CD4-positive, alpha-beta T cell treated with Interleukin-21 for 1 hour (primary cell): ENCODE measurements at regions not wholly inside any gene's neighbourhood (a gene's known extent, or its start where the extent isn't known, plus 50 kb on each side); places are given as distances from the start of the nearest gene placed in this dataset.
A peak's percentile ranks its signal among the peaks of the same experiment; 100 is the strongest.

Experiments used
- DNase-seq: peaks from one replicate; pipeline ENCODE4 v3.0.0-alpha.2; 2020

DNA sequence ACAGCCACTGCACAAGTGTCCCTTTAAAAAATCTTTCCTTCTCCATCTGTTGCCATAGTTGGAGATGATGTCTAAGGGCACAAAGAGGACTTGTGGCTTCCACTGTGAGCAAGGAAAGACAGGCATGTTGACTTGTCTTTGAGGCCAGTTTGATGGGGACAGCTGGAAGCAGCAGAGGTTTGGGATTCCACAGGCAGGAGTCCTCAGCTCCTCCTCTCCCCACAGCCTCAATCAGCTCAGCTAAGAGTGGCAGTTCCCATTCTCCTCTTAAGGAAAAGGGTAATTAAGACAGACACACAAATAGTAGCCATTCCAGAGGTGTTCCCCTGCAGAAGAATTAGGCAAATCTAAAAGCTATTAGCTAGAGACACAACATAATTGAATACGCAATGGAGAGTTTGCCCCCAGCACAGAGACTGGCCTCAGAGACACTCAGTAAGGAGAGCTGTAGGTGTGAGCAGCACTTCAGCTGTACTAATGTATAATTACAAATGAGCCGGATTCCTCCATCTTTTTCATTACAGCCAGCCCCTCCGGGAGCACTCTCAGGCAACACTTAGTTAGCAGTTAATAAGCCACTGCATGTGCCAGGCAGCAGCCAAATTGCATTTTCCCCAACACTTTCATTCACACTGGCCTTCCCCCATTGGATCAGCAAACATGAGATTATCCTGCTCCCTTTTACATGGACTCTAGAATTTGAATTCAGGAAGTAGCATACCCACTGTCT, 434.0 kb downstream of the FOXO1 start:
- DNase-seq, result no peak

DNA sequence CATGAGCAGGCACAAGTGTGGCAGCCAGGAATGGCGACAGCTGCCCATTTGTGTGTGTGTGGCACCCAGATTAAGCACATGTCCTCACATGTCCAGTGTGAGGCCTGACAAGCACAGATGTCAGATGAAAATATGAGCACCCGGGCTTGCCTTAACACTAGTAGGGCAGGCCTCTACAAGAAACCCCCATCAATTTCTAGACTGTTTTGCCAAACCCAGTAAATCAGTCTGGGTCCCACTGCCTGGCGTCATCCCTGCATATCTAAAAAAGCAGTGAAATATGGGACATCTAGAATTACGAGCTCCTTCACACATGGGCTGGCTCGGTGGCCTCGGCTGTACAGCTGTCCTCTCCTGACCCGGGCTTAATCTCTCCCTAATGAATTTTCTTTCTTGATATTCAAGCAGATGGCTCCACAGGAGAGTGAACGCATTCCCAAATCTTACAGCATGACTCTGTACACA, 432.7 kb downstream of the FOXO1 start:
- DNase-seq, result no peak

DNA sequence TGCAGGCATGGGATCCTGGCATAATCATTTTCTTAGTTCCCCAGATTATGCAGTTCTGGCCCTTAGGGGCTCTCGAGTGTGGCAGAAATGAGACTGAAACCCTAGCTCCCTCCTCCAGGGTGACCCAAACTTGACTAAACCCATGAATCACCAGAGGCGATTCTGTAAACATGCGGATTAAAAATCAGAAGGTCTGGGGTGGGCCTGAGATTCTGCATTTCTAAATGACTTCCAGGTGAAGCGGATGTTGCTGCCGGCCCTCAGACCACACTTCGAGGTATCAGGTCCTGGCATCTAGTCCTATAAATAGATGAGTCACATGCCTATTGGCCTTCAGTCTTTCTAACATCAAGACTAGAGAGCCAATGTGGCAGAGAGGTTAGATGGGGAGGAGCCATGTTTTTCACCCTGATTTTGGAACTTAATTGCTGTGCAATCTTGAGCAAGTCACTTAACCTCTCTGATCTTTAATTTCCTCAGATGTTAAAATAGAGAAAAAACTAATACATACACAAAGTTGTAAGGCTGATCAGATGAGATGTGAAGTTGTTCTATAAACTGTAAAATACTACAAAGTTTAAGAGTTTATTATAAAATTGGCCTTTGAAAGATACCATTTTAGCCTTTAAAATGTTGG, 431.2 kb downstream of the FOXO1 start:
- DNase-seq, result no peak

DNA sequence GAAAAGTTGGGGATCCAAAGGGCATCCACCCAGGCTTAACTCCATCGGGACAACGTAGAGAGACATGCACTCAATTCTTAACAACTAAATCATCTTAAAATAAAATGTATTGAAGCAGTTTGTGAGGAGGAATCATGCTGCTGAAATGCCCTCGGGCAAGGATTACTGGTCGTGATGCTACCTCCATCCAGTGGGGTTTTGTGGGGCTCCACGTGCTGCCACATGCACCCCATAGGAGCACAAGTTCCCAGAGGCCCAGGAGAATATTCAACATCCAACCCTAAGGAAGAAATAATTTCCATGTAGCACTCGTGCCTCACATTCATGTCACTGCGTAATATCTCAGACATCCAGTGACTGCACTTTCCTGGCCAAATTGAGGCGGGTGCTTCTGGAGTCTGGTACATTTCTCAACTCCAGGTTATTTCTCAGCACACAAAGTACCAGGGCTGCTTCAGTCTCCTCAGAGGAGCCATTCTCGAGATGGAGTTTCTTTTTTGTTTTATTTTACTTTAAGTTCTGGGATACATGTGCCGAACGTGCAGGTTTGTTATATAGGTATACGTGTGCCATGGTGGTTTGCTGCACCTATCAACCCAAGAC, 429.8 kb downstream of the FOXO1 start:
- no peak for DNase-seq

DNA sequence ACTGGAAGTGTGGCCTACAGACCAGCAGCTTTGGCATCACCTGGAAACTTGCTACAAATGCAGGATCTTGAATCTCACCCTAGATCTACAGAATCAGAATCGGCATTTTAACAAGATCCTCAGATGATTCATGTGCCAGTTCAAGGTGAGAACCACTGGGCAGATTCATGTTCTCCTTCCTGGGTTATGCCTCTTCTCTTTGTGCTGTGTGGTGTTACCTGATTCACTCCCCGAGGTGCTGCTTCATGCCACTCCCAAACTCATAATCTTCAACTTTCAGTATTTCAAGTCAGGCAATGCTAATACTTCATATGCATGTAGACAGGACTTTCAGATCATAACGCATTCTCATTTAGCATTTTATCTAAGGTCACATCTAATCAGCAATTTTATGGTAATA, 427.7 kb downstream of the FOXO1 start:
- no peak for DNase-seq

DNA sequence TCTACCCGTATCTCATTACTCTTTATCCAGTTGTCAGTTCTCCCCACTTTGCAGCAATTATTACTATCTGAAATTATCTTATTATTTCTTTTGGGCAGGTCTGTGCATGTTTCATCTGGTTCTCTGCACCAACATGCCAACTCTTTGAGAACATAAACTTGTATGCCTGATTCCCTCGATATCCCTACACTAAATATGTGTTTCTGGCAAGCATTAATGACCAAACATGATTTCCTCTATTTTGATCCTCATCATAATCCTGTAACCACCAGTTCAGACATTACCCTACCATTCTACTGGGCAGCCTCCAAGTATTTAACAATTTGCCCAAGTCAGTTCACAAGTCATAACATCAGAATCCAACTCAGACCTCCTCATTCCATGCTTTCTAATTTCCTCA, 426.1 kb downstream of the FOXO1 start:
- DNase-seq, result no peak

DNA sequence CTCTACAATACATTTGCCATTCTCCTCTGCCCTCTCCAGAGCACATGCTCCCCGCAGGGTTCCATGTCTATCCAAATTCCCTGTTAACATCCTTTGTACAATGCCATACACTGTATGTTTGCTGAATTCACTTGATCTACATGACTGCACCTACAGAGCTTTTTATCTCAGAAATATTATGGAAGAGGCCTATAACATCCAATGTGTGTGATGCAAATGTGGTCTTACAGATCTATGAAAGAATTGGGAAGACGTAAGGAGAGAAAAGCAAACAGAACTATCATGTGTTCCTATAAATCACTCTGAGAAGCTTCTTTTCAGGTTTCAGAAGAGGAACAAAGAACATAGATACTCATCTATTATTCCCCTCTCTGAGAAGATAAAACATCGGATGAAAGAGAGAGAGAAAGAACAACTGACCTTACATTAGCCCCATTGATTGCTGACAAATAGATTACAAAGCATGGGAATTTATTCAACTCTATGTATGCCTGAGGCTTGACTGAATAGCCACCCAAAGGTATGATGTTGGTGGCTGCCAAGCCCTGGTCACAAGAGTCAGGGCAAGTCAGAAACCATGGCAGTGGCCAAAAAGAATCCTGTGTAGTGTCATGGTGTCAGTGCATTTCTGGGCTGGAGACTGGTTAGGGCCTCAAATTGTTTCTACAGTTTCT, 425.2 kb downstream of the FOXO1 start:
- no peak for DNase-seq

DNA sequence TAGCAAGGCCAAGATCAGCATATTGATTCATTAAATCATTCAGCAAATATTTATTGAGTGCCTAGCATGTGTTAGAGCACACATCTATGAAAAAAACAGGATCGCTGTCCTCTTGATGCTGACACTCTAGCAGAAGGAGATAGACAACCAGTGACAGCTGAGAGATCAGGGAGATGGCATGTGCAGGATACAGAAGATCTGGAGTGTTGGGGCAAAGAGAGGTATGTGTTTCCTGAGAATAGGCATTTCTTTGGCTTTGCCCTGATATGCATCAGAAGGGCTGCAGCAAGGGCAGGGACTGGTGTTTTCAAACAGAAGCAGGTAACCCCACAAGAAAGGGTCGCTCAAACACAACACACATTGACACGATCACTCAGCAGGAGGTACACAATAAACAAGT, 423.4 kb downstream of the FOXO1 start:
- DNase-seq, result no peak

DNA sequence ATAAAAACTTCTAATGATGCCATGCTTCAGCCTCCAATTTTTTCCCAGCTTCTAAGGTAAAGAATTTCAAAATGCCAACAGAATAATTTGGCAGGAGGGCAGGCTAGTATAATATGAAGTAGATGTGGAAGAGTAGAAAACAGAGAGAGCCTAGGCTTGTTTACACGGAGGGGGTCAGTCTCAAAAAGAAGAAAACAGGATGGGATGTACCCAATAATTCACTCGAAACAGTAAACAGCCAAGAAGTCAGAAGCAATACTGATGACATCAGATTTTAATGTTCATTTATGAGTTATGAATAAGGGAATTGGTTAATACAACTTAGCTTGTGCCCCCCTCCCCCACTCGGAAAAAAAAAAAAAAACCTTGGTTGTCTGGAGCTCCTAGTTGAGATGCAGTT, 422.5 kb downstream of the FOXO1 start:
- DNase-seq, result no peak

DNA sequence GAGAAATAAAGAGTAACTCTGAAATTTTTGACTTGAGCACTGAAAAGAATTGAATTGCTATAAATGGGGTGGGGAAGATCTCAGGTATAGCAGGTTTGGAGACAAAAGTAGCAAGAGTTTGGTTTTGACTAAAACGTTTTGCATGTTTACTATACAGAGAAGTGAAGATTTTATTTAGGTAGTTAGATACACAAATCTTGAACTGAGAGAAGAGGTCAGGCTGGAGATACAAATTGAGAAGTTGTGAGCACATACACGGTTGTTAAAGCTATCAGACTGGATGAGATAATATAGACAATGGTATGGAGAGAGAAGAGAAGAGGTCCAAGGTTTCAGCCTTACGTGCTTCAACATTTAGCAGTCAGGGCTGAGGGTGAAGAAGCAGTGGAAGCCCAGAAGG, 420.9 kb downstream of the FOXO1 start:
- DNase-seq, result no peak

DNA sequence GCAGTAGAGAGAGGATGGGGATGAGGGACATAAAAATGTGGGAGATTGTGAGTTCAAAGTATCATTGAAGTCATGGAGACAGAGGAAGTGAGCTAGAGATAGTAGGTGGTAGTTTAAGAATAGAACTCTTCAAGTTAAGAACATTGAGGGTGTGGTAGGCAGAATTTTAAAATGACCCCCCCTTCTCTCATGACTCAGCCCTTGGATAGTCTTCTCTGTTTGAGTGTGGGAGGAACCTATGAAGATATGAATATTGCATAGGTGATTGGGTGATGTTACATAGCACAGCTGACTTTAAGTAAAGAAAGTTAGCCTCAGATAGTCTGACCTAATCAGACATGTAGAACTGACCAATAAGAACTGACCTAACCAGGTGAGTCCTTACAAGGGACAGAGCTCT, 418.6 kb downstream of the FOXO1 start:
- no peak for DNase-seq

DNA sequence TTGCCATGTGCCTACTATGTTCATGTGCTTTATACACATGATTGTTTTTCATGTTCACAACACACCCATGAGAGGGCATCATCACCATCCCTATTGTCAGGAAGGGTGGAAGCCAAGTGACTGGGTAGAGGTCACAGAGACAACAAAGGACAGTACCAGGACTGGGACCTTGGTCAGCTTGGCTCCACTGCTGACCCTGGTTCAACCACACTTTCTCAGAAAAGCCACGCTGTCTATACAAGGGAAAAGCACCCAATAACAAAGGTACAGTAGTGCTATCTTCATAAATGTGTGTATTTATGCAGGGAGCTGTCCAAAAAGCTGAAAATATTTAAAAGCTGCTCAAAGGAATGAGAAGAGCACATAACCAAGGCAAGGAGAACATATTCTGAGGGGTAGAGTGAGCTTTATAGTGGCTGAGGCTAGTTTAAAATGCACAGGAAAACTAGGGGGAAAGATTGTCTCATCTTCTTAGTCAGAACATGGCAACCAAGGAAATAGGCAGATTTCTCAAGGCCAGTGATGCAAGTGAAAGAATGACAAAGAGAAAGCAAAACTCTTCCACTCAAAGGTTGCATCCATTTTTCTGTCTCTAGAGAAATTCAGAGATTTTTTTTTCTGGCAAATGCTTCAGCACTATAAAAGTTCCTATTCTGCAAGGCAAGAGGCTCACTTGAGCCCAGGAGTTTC, 415.0 kb downstream of the FOXO1 start:
- peak; percentile 6 for DNase-seq

DNA sequence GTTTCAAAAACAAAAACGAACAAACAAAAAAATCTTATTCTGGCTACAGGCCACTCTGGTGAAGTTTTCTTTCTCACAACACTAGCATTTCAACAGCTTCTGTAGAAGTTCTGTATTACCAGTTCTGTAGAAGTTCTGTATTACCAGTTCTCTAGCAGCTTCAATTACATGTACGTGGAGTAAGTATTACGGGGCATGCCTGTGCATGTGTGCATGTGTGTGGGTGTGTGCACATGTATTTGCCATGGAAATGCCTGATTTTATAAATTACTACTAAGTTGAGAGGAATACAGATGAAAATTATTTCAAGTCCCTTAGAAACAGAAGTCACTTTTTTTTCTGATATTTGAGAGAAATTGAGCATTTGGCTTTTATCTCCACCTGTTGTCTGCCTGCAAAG, 414.2 kb downstream of the FOXO1 start:
- DNase-seq, result no peak

DNA sequence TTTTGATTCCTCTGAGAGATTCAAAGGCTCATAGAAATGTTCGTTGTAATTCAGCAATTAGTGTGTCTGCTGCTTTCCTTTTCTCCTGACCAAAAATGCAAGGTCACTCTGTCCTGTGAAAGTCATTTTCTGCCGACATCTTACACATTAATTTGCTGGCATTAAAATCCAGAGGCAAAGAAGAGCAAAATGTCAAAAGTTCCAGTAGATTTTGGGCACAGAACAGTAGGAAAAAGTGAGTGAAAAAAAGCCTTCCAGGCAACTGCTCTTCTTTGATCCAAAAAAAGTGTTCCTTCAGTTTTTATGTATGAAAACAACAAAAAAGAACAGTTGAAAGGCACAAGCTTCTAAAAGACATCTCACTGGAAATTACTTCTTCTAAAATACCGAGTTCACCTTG, 413.8 kb downstream of the FOXO1 start:
- DNase-seq, result no peak

DNA sequence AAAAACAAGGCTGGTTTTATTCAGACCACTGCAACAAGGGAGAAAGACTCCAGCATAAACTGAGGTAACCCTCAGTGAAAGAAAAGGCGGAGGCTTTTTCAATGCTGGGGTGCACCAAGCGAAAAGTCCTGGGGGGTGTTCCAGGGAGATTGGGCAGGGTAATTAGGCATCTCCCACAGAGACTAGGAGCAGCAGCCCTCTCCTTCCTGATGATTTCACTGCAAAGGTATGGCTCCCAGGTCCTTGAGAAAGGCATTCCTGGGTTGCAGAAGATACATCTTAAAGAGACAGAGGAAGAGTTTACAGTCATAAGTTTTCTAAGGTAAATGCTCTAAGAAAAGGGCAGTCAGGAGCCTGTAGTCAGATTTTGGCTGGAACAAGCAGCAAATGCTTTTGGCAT, 412.0 kb downstream of the FOXO1 start:
- no peak for DNase-seq

DNA sequence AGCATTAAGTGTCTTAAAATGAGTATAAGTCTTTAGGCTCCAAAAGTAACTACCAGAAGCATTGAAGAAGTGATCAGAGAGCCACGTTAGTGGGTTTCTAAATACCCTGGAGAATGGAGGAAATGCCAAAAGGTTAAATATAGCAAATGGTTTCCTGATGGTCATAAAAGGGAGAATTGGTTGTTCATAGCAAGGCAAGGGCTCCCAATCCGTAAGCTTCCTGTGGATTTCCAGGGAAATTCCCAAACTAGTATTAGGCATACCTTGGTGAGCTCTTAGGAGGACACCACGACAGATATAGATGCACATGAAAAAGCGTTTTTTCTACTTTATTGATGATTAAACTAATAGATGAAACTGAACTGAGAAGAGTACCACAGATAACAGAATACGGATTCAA, 410.9 kb downstream of the FOXO1 start:
- no peak for DNase-seq

DNA sequence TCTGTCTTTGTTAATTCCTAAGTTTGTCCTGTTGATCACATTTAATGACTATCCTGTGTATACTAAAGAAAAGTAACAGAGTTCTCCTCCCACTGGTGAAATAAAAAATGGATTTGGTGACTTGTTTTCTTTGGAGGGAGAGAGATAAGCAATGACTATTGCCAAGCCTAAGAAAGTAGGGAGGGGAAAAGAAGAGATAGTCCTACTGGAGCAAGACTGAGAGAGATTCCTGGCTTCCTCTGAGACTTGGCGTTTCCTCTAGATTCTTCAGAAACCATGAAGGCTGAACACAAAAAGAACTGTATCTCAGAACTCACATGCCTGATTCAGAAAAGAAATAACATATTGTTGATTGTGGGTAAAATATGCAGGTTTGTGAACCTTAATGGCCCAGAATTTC, 406.5 kb downstream of the FOXO1 start:
- DNase-seq, result no peak

DNA sequence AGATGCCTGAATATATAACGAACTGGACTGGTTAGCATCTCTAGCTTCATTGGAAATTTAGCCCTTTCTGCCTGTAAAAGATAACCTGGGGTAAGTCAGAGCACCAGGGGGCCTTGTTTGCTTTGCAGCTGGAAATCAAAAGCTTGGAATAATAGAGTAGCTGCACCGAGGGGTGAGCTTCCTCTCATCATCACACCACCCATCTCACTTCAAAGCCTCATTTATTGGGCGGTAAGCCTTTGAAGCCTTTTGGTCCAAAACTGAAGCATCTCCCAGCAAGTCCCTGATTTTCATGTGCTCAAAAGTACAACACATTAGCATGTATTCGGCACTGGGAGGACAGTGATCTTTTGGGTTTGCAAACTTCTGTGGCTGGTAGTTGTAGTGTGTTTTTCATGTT, 405.1 kb downstream of the FOXO1 start:
- no peak for DNase-seq

DNA sequence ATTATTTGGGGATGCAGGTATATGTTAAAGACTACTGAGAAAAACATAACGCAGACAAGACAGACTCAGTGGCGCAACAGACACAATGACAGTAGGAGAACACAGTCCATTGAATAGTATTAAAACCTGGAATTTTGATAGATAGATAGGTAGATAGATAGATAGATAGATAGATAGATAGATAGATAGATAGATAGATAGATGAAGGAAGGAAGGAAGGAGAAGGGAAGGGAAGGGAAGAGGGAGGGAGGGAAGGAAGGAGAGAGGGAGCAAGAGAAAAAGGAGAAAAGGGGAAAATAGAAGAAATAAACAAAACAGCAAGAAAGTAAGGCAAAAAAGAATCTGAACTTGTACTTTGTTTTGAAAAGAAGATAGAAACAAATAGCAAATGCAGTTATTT, 404.5 kb downstream of the FOXO1 start:
- DNase-seq, result no peak

DNA sequence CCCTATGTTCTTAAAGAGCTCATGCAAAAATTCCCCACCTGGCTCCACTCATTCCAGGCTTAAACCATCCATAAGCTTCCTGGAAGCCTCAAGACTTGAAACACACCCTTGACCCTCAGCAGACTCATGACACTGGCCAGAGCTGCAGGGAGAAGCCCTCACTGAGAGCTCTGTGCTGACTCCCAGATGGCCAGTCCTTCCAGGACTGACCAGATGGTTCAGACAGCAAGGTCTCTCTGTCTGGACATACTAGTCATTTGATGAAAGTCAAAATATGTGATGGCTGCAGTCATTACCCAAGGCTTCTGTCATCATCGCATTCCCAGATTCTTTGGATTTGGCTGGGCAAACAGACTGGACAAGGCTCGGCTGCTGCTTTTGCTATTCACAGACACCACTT, 397.4 kb downstream of the FOXO1 start:
- DNase-seq, result no peak

DNA sequence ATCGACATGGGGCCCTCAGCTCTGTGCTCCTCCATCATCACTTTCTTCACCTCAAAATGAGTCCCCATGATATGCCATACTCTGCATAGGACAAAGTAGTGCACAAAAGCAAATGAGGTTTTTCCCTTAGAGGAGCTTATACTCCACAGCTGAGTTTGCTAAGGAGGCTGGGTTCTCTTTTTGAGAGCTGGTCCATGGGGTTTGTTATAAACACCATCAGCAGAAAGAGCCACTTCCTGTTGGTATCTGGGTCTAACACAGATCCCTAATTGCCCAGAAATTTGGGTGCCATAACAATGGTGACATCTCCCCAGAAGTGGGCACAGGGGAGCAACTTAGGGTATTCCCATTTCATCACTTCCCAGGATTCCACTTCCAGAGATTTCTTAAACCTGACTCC, 395.7 kb downstream of the FOXO1 start:
- no peak for DNase-seq

DNA sequence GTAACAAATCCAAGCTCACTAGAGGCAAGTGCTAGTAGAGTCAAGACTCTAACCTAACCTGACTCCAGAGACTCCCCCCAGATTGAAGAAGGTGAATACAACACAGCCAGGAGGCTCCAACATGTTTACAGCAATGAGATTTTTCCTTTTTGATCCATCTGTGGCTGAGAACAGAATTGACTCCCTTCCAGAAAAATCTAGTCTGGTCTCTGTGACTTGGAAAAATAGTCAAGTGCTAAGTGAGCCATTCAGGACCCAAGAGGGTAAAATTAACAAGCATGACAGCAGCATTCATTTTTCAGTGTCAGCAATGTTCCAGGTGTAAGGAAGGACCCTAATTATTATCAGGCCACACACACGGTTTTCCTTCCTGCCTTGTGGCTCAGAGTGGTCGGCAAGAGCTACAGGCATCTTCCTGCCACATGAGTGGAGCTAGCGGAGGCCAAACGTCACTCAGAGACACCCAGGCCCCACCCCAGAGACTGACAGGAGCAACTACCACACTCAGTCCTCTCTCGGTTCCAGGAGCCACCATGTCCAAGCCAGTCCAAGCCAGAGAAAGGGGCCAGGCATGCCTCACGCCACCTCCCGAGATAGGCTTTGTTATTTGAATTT, 395.1 kb downstream of the FOXO1 start:
- peak; percentile 7 for DNase-seq
